GM19468 (cell line): ENCODE measurements at regions not wholly inside any gene's neighbourhood (a gene's known extent, or its start where the extent isn't known, plus 50 kb on each side); places are given as distances from the start of the nearest gene placed in this dataset.
"Not testable (repeated sequence)": the region's sequence is repeated elsewhere in the genome, so short reads cannot be mapped to it uniquely, and the experiment has no call there.

Experiments
- ATAC-seq: cut with Tn5 transposase; IDR thresholded peaks from one replicate; pipeline ENCODE4 v1.9.1; 2021; ENCODE audit warnings: mild to moderate bottlenecking, moderate library complexity, moderate number of reproducible peaks; ENCODE audit not compliant: unreplicated experiment; ENCODE audit errors: extremely low read depth

DNA sequence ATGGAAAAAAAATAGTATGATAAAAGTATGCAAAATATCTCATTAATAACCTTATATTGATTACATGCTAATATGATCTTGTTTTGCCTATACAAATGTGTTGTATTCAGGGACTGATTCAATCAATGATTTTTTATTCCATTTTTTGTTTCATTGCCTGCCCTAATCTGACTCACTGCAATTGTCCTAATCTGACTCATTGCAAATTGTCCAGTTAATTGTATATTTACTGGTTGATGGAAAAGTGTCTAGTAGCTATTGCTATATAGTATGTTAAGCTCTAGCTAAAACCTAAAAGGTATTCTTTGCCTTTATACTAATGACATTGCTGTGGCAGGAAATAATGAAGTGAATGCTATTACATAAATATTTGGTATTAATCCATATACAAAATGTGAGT lies 728.9 kb upstream of the ZP4 start:
- ATAC-seq: no peak

DNA sequence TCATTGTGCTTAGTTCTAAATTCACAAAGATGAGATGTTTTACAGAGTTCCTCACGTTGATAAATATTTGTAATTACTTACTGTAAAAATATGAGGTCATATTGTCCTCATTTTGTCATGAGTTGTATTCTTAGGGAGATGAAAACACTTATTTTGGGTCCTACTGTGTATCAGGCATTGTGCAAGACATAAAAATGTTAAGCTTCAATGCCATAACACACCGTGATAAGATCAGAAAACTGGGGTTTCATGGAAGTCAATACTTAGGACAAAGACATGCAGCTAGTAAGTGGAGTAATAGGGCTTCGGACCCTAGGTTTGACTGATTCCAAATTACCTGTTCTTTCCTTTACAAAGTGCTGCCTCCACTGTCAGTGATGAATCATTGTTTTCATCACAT lies 720.7 kb upstream of the ZP4 start:
- ATAC-seq: no peak

DNA sequence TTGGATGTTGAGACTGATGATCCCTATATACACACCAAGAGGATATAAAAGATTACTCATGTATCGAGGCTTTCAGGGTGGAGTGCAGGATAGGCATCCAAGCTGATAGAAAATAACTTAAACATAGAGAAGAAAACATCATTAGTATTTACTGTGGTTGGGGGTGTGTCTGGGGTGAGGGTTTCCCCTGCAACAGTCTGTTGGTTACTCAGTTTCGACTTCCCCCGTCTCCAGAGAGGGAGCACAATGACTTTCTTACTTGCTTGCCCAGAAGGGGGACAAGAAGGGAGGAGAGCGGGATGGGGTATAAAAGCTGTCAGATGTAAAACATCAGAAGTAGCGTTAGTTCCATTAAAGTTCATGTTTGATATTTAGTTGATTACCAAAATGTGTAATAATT lies 717.4 kb upstream of the ZP4 start:
- no peak for ATAC-seq

DNA sequence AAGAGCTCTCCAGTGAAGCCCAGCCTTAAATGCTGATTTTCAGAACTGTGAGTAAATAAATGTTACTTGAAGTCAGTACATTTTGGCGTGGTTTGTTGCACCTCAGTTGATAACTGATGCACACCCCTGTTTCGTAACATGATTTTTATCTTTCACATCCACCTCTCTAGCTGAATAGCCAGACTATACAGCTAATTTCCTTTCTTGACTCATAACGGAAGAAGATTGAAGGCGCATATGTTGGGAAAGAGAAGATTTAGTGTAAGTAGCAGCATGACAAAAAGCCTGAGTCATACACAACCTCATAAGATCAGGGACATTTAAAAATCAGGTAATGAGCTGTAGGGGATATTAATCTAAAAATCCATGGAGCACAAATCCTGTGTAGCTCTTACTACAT lies 716.2 kb upstream of the ZP4 start:
- no peak for ATAC-seq

DNA sequence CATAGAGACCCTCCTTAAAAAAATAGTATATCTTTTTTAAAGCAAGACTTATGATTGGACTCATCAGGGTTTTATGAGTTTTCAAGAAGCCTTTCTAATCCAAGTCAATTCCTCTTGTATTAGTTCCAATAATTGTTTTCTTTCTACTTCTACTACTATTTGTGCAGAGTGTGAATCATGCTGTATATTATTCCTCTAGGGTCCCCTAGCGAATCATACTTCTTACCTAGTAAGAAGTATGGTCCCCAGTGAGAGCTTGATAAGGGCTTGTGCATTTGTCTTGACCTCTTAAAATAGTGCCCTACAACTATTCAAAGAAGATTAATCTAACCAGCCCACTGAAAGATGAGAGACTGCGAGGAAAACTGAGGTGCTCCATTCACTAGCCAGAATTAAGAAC lies 715.7 kb upstream of the ZP4 start:
- ATAC-seq: no peak

DNA sequence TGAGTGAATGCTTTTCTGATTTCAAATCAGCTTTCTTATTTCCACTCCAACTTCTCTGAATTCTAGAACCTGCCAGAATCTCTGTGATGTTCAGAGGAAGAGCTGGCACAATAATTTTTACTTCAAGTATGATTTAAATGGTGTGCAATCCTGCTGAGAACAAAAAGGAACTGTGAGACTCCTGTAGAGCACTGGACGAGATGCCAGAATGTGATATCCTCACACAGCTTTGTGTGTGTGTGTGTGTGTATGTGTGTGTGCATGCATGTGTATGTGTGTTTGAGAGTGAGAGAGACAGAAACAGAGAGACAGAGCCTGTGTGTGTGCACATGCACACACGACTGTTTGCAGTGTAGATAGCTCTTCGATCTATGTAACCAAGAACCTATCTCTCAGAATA lies 713.6 kb upstream of the ZP4 start:
- no peak for ATAC-seq

DNA sequence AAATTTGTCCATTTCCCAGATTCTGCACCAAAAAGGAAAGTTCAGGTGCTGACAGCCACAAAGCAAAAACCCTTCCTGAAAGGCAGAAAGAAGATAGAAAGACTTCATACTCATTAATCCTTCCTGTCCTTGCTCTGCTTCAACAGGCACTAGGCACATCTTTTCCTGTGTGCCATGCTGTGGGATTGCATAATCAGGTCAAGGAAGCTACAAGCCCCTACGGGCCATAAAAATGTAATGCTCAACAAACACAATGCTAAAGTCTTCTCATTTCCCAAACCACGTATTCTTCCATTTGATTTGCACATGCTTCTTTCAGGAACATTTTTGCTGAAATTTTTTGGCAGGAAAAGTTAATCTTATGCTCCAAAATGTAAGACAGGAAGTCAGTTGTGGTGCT lies 710.9 kb upstream of the ZP4 start:
- ATAC-seq: not testable (repeated sequence)

DNA sequence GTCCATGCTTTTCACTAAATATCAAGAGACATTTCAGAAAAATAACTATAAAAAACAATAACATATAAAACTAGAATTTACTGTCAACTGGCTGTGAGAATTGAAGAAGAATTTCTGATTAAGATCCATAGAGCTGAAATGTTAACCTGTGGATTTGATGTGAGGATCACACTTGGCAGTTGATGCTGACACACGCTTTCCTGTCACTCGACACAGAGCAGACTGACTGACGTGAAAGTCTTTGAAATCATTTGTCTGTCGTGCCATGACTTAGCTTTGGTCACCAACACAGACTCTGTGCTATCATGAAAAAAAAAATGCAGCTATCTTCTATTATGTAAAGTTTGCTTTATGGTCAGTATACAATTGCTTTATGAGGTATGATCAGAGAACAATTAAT lies 706.0 kb upstream of the ZP4 start:
- no peak for ATAC-seq

DNA sequence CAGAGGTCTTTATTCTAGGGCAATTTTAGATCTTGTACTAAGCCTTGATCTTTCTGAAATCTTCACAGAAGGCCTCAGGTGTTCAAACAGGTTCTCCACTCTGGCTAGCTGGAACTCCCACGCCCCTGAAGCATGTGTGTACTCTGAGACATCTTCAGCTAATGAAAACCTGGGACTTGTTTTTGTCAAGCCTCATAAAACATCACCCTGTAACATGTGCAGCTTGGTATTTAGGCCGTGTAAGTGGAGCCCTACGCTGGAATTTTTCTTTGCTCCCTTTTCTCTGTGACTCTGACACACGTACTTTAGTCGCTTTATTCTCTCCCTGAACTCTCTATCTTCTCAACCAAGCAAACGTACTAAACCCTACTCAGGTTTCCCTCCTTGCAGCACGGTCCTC lies 701.9 kb upstream of the ZP4 start:
- no peak for ATAC-seq

DNA sequence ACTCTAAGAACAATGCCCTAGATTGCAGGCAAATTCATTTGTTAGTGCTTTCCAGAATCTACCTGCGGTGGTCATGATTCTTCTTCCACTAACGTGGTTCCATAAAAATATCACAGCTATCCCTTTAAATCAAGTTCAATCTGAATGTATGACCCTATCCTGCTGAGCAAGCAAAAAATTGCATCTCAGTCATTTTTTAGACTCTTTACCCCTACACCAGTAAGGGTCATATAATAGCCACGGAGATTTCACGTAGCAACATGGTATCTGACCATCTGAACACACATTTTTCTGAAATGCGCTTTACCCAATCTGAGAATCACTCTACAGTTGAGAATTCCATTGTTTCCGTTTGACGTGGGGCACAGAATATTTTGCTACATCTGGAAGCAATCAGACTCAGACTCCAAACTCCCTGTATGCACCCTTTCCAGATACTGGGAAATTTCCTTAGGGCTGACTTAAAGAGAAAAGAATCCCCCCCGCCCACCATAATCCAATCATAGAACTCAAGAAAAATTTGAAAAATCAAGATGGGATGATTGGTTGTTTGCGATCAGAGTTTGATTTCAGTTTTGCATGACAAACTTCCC lies 699.2 kb upstream of the ZP4 start:
- no peak for ATAC-seq

DNA sequence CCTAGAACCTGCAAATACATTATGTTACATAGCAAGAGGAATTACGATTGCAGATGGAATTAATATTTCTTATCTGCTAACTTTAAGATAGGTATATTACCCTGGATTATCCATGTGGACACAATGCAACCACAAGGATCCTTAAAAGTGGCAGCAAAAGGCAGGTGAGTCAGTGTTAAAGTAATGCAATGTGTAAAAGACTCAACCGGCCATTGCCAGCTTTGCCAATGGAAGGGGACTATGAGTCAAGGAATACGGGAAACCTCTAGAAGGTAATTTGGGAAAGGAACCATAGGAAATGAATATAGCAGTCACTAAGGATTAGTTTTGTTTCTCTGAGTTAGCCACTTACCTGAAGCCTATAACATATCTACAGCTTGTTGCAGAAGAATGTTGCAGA lies 692.1 kb upstream of the ZP4 start:
- ATAC-seq: no peak

DNA sequence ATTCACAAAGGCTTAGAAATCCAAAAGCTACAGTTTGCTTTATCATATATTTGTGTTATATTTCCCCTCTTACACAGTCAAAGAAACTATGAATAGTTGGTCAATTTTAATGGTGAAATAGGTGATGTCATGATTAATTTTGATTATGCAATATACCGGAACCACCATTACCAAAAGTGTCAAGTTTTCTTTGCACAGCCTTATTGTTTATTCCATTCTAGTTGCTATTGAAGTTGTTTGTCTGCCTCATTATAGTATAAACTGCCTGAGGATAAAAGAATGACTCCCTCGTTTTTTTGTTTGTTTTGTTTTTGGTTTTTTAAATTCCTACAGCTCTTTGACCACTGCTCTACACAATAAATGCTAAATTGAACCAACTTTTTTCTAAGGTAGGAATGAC lies 690.6 kb upstream of the ZP4 start:
- no peak for ATAC-seq

DNA sequence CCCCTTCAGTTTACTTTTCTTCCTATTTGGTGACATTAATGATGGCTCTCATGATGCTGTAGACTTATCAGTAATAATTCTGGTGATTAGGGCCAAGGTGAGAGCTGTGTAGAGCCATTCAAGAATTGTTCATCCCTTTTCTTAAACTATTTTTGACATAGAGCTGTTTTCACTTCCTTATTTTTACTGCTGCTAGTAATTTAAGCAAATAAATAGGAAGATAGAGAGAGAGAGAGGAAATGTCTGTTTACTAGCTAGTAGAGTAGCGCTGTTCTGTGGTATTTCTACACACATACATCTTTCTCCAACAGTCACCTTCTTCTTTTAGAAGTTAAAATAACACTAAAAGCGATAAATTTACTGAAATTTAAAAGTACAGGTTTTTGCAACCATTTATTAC lies 678.0 kb upstream of the ZP4 start:
- no peak for ATAC-seq

DNA sequence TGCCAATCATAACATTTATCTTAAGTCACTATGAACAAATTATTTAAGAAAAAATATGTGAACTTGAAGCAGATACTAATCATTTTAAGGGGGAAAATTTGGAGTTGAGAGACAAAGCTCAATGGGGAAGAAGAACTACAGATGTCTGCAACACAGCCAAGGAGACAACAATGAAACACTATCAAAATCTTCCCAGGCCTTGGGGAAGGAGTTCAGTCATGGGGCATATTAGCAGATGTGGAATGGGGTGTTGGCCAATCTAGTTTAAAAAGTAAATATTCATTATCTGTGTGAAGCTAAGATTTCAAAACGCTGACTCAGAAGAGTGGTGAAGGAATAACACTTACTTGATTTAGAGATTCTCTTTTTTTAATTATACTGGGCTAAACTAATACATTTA lies 671.6 kb upstream of the ZP4 start:
- ATAC-seq: no peak

DNA sequence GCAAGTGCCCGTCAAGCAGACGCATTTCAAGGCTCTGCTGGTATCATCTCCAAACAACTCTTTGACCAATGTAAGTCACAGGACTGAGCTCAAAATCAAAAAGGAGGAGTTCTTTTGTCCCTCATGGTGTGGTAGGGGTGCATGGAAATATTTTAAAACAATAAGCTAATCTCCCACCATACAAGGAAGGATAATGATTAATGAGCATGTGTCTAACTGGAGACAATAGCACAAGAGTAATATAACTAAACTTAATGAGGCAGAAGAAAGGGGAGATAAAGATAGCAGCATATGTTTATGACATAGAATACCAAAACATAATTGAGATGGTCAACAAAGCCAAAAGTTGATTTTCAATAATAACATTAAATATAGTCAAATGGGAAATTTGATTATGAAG lies 668.0 kb upstream of the ZP4 start:
- ATAC-seq: no peak

DNA sequence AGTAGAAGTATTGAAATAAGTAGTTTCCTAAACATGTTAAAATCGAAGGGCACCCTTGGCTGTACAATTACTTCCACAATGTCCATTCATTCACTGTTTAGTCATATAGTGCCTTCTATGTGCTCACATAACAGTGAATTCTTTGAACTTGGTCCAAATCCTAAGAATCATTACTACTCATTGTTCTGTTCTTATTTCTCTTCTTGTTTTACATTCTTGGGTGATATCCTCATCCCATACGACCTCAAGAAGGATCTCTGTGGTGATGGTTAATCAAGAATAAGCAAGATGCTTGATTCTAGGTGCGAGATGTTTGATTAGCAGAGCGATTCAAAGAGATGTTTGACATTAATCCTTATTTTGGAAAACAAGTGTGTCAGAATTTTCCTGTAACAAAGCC lies 667.4 kb upstream of the ZP4 start:
- no peak for ATAC-seq

DNA sequence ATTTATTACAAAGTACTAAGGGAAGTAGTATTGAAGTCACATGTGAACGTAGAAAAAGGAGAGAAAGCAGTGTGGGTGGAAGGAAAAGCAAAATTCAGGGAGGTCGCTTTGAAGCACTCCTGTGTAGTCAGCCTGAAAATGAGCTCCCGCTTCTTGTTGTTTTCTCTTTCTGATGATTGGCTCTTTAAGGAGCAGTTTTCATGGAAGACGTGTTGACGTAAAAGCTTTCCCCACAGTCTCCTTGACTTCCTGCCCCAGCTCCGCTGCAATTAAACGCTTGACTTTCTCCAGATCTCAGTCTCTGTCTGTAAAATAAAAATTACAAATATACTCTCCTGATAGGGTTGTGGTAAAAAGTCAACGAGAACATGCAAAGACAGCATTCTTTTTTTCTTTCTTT lies 661.5 kb upstream of the ZP4 start:
- ATAC-seq: no peak

DNA sequence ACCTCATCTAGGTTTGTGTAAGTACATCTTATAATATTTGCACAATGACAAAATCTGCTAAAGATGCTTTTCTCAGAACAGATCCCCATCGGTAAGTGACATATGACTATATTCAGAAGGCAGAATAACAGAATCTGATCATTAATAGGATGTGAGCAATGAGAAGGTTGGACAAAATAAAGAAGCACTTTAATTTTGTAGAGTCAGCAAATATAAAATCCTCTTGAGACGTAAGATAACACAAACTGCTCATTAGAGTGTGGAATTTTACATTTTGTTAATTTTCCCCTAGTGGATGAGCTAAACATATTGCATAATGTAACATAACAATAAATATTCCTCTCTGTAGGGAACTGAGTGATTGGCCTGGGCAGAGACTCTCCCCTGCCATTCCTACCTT lies 658.4 kb upstream of the ZP4 start:
- no peak for ATAC-seq

DNA sequence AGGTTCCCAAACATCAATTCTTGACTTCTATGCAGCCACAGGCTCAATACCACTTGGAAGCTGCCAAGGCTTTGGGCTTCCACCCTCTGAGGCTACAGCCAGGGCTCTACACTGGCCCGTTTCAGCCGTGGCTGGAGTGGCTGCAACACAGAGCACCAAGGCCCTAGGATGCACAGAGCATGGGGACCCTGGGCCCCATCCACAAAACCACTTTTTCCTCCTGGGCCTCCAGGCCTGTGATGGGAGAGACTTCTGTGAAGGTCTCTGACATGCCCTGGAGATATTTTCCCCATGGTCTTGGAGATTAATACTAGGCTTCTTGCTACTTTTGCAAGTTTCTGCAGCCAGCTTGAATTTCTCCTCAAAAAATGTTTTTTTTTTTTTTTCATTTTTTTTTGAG lies 655.4 kb upstream of the ZP4 start:
- ATAC-seq: no peak

DNA sequence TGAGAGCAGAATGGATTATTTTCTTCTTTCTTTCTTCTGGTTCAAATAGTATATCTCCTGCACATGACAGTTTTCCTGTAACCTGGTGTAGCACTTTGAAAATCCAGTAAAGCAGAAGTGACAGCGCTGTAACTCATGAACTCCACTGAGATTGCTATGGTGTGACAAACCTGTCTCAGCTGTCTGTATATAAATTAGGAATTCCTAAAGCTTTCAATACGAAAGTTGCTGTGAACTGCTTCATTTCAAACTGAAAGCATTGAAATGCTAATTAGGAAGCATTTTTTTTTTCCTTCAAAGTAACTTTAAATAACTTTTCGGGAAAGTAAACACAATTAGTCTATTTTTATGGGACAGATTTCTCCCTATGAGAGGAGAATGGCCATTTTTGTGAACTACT lies 646.9 kb upstream of the ZP4 start:
- ATAC-seq: no peak

DNA sequence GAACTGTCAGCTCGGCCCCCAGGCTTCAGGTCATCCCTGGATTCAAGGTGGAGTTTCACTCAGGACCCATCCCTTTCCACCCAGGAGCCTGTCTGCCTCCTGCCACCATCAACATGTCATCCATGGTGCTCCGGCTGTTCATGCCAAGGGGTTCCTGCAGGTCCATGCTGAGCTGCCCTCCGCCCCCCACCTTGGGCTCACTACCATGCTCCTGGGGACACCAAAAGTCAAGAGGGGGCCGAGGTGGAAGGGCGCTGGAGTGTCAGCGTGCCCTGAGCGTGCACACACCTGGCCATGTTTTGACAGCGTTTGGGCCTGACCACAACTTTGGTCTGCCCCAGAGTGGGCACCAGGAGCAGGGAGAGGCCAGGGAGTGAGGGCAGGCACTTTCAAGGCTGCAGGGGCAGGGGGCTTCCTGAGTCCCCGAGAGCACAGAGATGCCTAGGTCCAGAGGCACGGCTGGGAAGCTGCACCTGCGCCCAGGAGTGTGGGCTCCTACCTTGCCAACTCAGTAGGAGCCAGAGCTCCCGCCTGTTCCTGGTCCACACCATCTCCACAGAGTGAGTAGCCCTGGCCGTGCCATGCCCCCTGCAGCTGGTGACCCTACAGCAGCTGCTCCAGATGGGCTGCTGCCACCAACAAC lies 639.6 kb upstream of the ZP4 start:
- no peak for ATAC-seq

DNA sequence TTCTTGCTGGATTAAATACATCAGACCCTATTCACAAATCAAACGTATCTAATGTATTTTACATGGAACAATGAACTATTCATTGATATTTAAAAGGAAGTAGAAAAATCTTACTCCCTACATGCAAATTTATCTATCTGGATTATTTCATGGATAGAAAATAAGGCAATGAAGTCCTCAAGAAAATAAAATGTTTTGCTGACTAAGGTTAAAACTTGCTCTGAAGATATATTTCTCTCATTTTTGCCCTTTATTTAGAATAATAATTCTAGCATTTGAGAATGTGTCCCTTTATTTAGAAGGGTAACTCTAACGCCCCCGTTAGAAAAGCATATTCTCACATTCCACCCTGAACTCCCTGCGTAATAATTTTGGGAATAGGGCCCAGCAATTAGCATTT lies 627.0 kb upstream of the ZP4 start:
- ATAC-seq: no peak

DNA sequence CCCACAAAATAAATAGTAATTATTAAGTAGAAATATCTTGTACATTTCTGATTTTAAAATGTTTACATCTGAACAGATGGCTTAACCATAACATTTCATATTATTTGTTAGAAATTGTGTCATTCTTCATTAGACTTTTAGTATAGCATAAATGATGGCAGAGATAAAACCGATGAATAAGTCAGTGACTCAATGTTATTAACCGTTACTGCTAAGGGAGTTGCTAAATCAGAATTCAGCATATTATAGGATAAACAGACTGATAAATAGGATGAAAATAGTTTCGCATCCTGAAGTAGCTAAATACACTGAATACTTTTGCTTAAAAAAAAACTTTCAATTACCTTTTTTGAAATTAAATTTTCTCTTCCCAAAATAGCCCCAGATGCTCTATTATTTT lies 610.6 kb upstream of the ZP4 start:
- ATAC-seq: no peak
